CD4-positive, alpha-beta T cell (primary cell): ENCODE measurements at regions not wholly inside any gene's neighbourhood (a gene's known extent, or its start where the extent isn't known, plus 50 kb on each side); places are given as distances from the start of the nearest gene placed in this dataset.

ENCODE experiments used
- ATAC-seq: fragments of 200-7000 bp; cut with Tn5 transposase; one replicate; pipeline ENCODE4 v1.10.0; 2022; ENCODE audit warnings: mild to moderate bottlenecking; ENCODE audit not compliant: poor library complexity
- CTCF ChIA-PET: fragments of 350-600 bp; sonication (Branson Sonifier 250); formaldehyde crosslinking; loops from one replicate; lab custom pipeline; 2021; ENCODE audit warnings: antibody characterized with exemption, inconsistent platforms; lab: Charles Lee
- POLR2A ChIA-PET: fragments of 350-600 bp; sonication (Branson Sonifier 250); formaldehyde crosslinking; loops from one replicate; lab custom pipeline; 2021; ENCODE audit warnings: antibody characterized with exemption, inconsistent platforms; lab: Charles Lee
- DNase-seq, 14 experiments: peaks; one replicate each; pipeline ENCODE4 v3.0.0-alpha.2; 2013 to 2020; ENCODE audit warnings: mixed read lengths in 2 of 14
- H3K27ac ChIP-seq, 2 donors: one replicate each; pipeline versions ENCODE4 v1.5.1 to v1.7.0; 2013; ENCODE audit warnings: low read length in 2 of 2, low read depth in 1 of 2, mild to moderate bottlenecking in 1 of 2
- H3K27me3 ChIP-seq, 2 experiments: 1 replicate in 1 of 2; 2 replicates in 1 of 2; pipeline versions ENCODE4 v1.6.1 to v1.7.0; 2013; ENCODE audit warnings: low read length in 2 of 2, control low read depth in 1 of 2, mild to moderate bottlenecking in 1 of 2, moderate library complexity in 1 of 2; ENCODE audit not compliant: insufficient read depth in 2 of 2, control insufficient read depth in 1 of 2
- H3K36me3 ChIP-seq: one replicate; pipeline ENCODE4 v1.6.1; 2013; ENCODE audit warnings: low read length, control low read depth; ENCODE audit not compliant: insufficient read depth
- H3K4me1 ChIP-seq: one replicate; pipeline ENCODE4 v1.6.1; 2013; ENCODE audit warnings: low read length, control low read depth; ENCODE audit not compliant: insufficient read depth
- H3K4me3 ChIP-seq: one replicate; pipeline ENCODE4 v1.5.1; 2013; ENCODE audit warnings: mild to moderate bottlenecking, low read length, moderate library complexity
- H3K9me3 ChIP-seq, 2 experiments: 1 replicate in 1 of 2; 2 replicates in 1 of 2; pipeline versions ENCODE4 v1.6.1 to v1.7.0; 2013; ENCODE audit warnings: low read length in 2 of 2, mild to moderate bottlenecking in 2 of 2, control low read depth in 1 of 2, moderate library complexity in 1 of 2; ENCODE audit not compliant: control insufficient read depth in 1 of 2, insufficient read depth in 1 of 2
- H3K27ac Mint-ChIP-seq: one replicate; pipeline ENCODE4 v1.8.0; 2020; ENCODE audit warnings: mixed read lengths
- H3K27me3 Mint-ChIP-seq: one replicate; pipeline ENCODE4 v1.8.0; 2021; ENCODE audit warnings: mixed read lengths
- H3K36me3 Mint-ChIP-seq: one replicate; pipeline ENCODE4 v1.8.0; 2021; ENCODE audit warnings: low read depth, mixed read lengths
- H3K4me1 Mint-ChIP-seq: one replicate; pipeline ENCODE4 v1.8.0; 2021; ENCODE audit warnings: low read depth, mixed read lengths
- H3K4me3 Mint-ChIP-seq: one replicate; pipeline ENCODE4 v1.8.0; 2020; ENCODE audit warnings: mild to moderate bottlenecking, mixed read lengths
- H3K9me3 Mint-ChIP-seq: one replicate; pipeline ENCODE4 v1.8.0; 2020; ENCODE audit warnings: mixed read lengths
- CTCF ChIP-seq: fragments of 200-600 bp; IDR thresholded peaks from one replicate; pipeline ENCODE4 v1.8.0; 2022; ENCODE audit warnings: antibody characterized with exemption, mild to moderate bottlenecking
- intact Hi-C, 2 experiments: fragments of 100-400 bp; cut with DNase I in 1 of 2; cut with micrococcal nuclease in 1 of 2; formaldehyde crosslinking; loops; one replicate each; pipeline versions ENCODE4 v1.15.1 to v1.9.0; 2023 to 2025; cut with DNase I, micrococcal nuclease

DNA sequence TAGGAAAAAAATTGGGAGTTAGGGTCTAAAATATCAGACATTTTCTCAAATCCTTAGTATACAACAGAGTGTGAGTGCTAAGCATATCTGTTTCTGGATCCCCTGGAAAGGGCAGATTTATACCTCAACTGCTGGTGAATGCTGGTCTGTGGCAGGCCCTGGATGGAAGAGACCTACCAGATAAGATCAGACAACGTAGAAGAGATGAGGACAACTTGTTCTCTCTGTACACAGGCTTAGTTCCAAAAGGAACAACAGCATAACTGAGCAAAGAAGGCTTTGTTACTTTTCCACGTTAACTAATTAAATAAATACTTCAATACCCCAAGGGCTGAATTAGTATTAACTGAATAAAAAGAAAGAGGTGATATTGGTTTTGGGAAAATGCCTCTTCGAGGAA lies 1277.3 kb downstream of the SLITRK5 start:
- no peak for TF ChIP-seq CTCF
- no peaks in the 10 kb centered on the region for H3K27me3 Mint-ChIP-seq
- POLR2A ChIA-PET, result no interaction called here
- no peaks in the 10 kb centered on the region for H3K27me3 ChIP-seq
- H3K4me1 ChIP-seq, result no peaks in the 10 kb centered on the region
- H3K27ac Mint-ChIP-seq, result no peak overlapping the region
- no peak overlapping the region for H3K4me3 ChIP-seq
- H3K27ac ChIP-seq, result no peak overlapping the region
- CTCF ChIA-PET, result no interaction called here
- no peak overlapping the region for H3K4me3 Mint-ChIP-seq
- peaks cover 0 to 2% of the 10 kb centered on the region in 2 experiments for H3K9me3 ChIP-seq
- peaks cover 3% of the 10 kb centered on the region for H3K9me3 Mint-ChIP-seq
- no peaks in the 10 kb centered on the region for H3K36me3 Mint-ChIP-seq
- H3K36me3 ChIP-seq, result no peaks in the 10 kb centered on the region
- intact Hi-C loops, result no loop called here
- ATAC-seq (no peak), DNase-seq (no peak)
- H3K4me1 Mint-ChIP-seq, result no peaks in the 10 kb centered on the region

GRCh38 chr13:88958821-88959220 lies 1287.7 kb downstream of the SLITRK5 start:
- CTCF ChIA-PET, result no interaction called here
- POLR2A ChIA-PET, result no interaction called here
- H3K4me1 ChIP-seq, result no peaks in the 10 kb centered on the region
- H3K27me3 ChIP-seq, result no peaks in the 10 kb centered on the region
- no peak overlapping the region for H3K4me3 ChIP-seq
- H3K27ac ChIP-seq, result no peak overlapping the region
- no peaks in the 10 kb centered on the region for H3K27me3 Mint-ChIP-seq
- no peaks in the 10 kb centered on the region for H3K36me3 ChIP-seq
- H3K4me3 Mint-ChIP-seq, result no peak overlapping the region
- DNase-seq (no peak), ATAC-seq (no peak)
- H3K36me3 Mint-ChIP-seq, result no peaks in the 10 kb centered on the region
- H3K27ac Mint-ChIP-seq, result no peak overlapping the region
- peaks cover 5% of the 10 kb centered on the region for H3K9me3 Mint-ChIP-seq
- H3K9me3 ChIP-seq, result no peaks in the 10 kb centered on the region
- TF ChIP-seq CTCF, result no peak
- intact Hi-C loops, result no loop called here
- H3K4me1 Mint-ChIP-seq, result no peaks in the 10 kb centered on the region

GRCh38 chr13:88976466-88976865 lies 1305.3 kb downstream of the SLITRK5 start:
- ATAC-seq, result no peak

More at GRCh38 chr13:88976466-88976865, 1305.3 kb downstream of the SLITRK5 start:
- intact Hi-C loops, result no loop called here
- H3K9me3 ChIP-seq, result no peaks in the 10 kb centered on the region
- H3K27me3 ChIP-seq, result no peaks in the 10 kb centered on the region
- H3K27ac Mint-ChIP-seq, result no peak overlapping the region
- no peaks in the 10 kb centered on the region for H3K36me3 ChIP-seq
- peaks cover 4% of the 10 kb centered on the region for H3K9me3 Mint-ChIP-seq
- no peak overlapping the region for H3K4me3 ChIP-seq
- no peak for TF ChIP-seq CTCF
- CTCF ChIA-PET, result no interaction called here
- H3K4me3 Mint-ChIP-seq, result no peak overlapping the region
- H3K4me1 ChIP-seq, result no peaks in the 10 kb centered on the region
- no peak overlapping the region for H3K27ac ChIP-seq
- peaks cover 8% of the 10 kb centered on the region for H3K4me1 Mint-ChIP-seq
- DNase-seq, result no peak
- H3K36me3 Mint-ChIP-seq, result no peaks in the 10 kb centered on the region
- POLR2A ChIA-PET, result no interaction called here
- H3K27me3 Mint-ChIP-seq, result no peaks in the 10 kb centered on the region
